NCI-H2029 (cell line): ENCODE measurements at regions not wholly inside any gene's neighbourhood (a gene's known extent, or its start where the extent isn't known, plus 50 kb on each side); places are given as distances from the start of the nearest gene placed in this dataset.
"Not testable (repeated sequence)": the region's sequence is repeated elsewhere in the genome, so short reads cannot be mapped to it uniquely, and the experiment has no call there.

Source experiments
- DNase-seq: peaks from one replicate; lab custom pipeline; 2025; lab: John Stamatoyannopoulos, UW

GRCh38 chr14:85146779-85147178 is 383.2 kb upstream of the FLRT2 start:
- DNase-seq: no peak

- DNase-seq: no peak
Measured at GRCh38 chr14:85150166-85150565, 379.8 kb upstream of the FLRT2 start.

GRCh38 chr14:85154714-85155113 is 375.2 kb upstream of the FLRT2 start:
- DNase-seq: no peak

- no peak for DNase-seq
Measured at GRCh38 chr14:85156319-85156718, 373.6 kb upstream of the FLRT2 start.

- DNase-seq: no peak
Measured at GRCh38 chr14:85159726-85160125, 370.2 kb upstream of the FLRT2 start.

GRCh38 chr14:85165094-85165493 is 364.9 kb upstream of the FLRT2 start:
- no peak for DNase-seq

GRCh38 chr14:85169381-85169780 is 360.6 kb upstream of the FLRT2 start:
- DNase-seq: no peak

- DNase-seq: no peak
Measured at GRCh38 chr14:85172290-85172689, 357.7 kb upstream of the FLRT2 start.

GRCh38 chr14:85172889-85173477 is 357.0 kb upstream of the FLRT2 start:
- no peak for DNase-seq

- no peak for DNase-seq
Measured at GRCh38 chr14:85175556-85175955, 354.4 kb upstream of the FLRT2 start.

GRCh38 chr14:85178864-85179263 is 351.1 kb upstream of the FLRT2 start:
- no peak for DNase-seq

GRCh38 chr14:85180876-85181275 is 349.1 kb upstream of the FLRT2 start:
- no peak for DNase-seq

- DNase-seq: no peak
Measured at GRCh38 chr14:85182282-85182681, 347.7 kb upstream of the FLRT2 start.

- DNase-seq: no peak
Measured at GRCh38 chr14:85186082-85186481, 343.9 kb upstream of the FLRT2 start.

GRCh38 chr14:85187521-85187920 is 342.4 kb upstream of the FLRT2 start:
- DNase-seq: no peak

- DNase-seq: no peak
Measured at GRCh38 chr14:85188836-85189235, 341.1 kb upstream of the FLRT2 start.

- not testable (repeated sequence) for DNase-seq
Measured at GRCh38 chr14:85189253-85189652, 340.7 kb upstream of the FLRT2 start.

GRCh38 chr14:85190251-85190650 is 339.7 kb upstream of the FLRT2 start:
- no peak for DNase-seq

- DNase-seq: no peak
Measured at GRCh38 chr14:85191986-85192385, 338.0 kb upstream of the FLRT2 start.

- DNase-seq: no peak
Measured at GRCh38 chr14:85195872-85196477, 334.0 kb upstream of the FLRT2 start.

GRCh38 chr14:85198001-85198400 is 331.9 kb upstream of the FLRT2 start:
- no peak for DNase-seq

- no peak for DNase-seq
Measured at GRCh38 chr14:85205875-85206274, 324.1 kb upstream of the FLRT2 start.

- no peak for DNase-seq
Measured at GRCh38 chr14:85214471-85214870, 315.5 kb upstream of the FLRT2 start.

GRCh38 chr14:85217412-85217811 is 312.5 kb upstream of the FLRT2 start:
- DNase-seq: no peak
